ENCODE measurements at regions not wholly inside any gene's neighbourhood (a gene's known extent, or its start where the extent isn't known, plus 50 kb on each side); places are given as distances from the start of the nearest gene placed in this dataset.

DNA sequence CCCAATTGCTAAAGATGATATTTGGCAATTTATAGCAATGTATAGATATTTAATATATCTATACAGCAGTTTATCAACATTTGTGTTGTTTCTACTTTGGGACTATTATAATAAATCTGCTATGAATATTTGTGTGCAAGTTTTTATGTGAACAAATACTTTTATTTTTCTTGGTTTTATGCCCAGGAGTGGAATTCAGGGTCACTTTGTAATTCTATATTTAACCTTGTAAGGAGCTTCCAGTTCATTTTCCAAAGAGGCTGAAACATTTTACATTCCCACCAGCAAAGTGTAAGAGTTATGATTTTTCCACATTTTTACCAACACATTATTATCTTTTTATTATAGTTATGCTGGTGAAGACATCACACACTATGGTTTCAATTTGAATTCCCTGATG is 801.3 kb downstream of the PCDH18 start:
- no peaks in the 10 kb centered on the region for H3K79me1 ChIP-seq (ENCODE audit: low read depth in 1 of 2, low read length in 2 of 2)
- dilution Hi-C loops (cut with HindIII; ENCODE audit: low sequenced_read_pairs, unreplicated experiment) (no loop called here), in situ Hi-C loops (cut with MboI; ENCODE audit: low sequenced_read_pairs) (no loop called here), intact Hi-C loops (cut with micrococcal nuclease) (no loop called here)
- H2BK15ac ChIP-seq (ENCODE audit: low read depth, low read length): no peak overlapping the region
- CTCF ChIA-PET: no interaction called here
- H3K4ac ChIP-seq (ENCODE audit: low read depth, low read length): no peak overlapping the region
- no peak overlapping the region for H2AK5ac ChIP-seq (ENCODE audit: low read depth, low read length)
- H4K8ac ChIP-seq (ENCODE audit: low read depth in 2 of 2, low read length in 2 of 2): no peak overlapping the region
- H3K4me3 ChIP-seq (ENCODE audit: insufficient read depth, low read depth, low read length): no peak overlapping the region
- no peak for ATAC-seq (ENCODE audit: low read depth)
- H3K14ac ChIP-seq (replicated peaks; ENCODE audit: low read depth, low read length): no peak overlapping the region
- no peak overlapping the region for H2BK5ac ChIP-seq (ENCODE audit: low read depth, low read length, poor library complexity, severe bottlenecking)
- H3K27ac ChIP-seq (ENCODE audit: insufficient read depth, low read length): no peak overlapping the region
- no peak overlapping the region for H3K23ac ChIP-seq (ENCODE audit: low read depth, low read length)
- H2AK9ac ChIP-seq (replicated peaks; ENCODE audit: low read depth, low read length, poor library complexity): no peak overlapping the region
- H3K56ac ChIP-seq (ENCODE audit: extremely low read depth, insufficient read depth, low read length): no peak overlapping the region
- no peaks in the 10 kb centered on the region for H3K9me3 ChIP-seq (ENCODE audit: control insufficient read depth, insufficient read depth, low read length)
- H3K9me1 ChIP-seq (ENCODE audit: insufficient read depth, low read length): no peaks in the 10 kb centered on the region
- H3K18ac ChIP-seq (ENCODE audit: low read depth, low read length): no peak overlapping the region
- no peaks in the 10 kb centered on the region for H3K27me3 ChIP-seq (ENCODE audit: control insufficient read depth, insufficient read depth, low read length)
- BruUV-seq (replicated peaks): no TSS peak
- no peak overlapping the region for H3K4me2 ChIP-seq (ENCODE audit: low read depth, low read length)
- H2BK20ac ChIP-seq (ENCODE audit: low read depth, low read length): no peak overlapping the region
- H4K20me1 ChIP-seq (ENCODE audit: insufficient read depth, low read length): no peaks in the 10 kb centered on the region
- POLR2A ChIA-PET (ENCODE audit: unreplicated experiment): no interaction called here
- H3K9ac ChIP-seq (ENCODE audit: low read depth, low read length): no peak overlapping the region
- no peak overlapping the region for H2BK120ac ChIP-seq (ENCODE audit: low read depth, low read length)
- no peak overlapping the region for H2AFZ ChIP-seq (replicated peaks; ENCODE audit: low read length, poor library complexity)
- no peak overlapping the region for H4K5ac ChIP-seq (ENCODE audit: low read depth, low read length)
- TF ChIP-seq POLR2A (IDR thresholded peaks at IDR 0.05; ENCODE audit: low read depth, low read length): no peak
- TF ChIP-seq RCOR1 (IDR thresholded peaks at IDR 0.05; ENCODE audit: insufficient replicate concordance, low read length): no peak
- TF ChIP-seq MAZ (IDR thresholded peaks at IDR 0.05; ENCODE audit: borderline replicate concordance, low read depth, low read length): no peak
- no peak for TF ChIP-seq CEBPB (IDR thresholded peaks at IDR 0.05; ENCODE audit: low read depth, low read length)
- TF ChIP-seq CHD1 (IDR thresholded peaks at IDR 0.05; ENCODE audit: low read depth, low read length): no peak
- TF ChIP-seq NFE2L2 (IDR thresholded peaks at IDR 0.05; ENCODE audit: low read depth, low read length): no peak
- TF ChIP-seq, protein P1, sequence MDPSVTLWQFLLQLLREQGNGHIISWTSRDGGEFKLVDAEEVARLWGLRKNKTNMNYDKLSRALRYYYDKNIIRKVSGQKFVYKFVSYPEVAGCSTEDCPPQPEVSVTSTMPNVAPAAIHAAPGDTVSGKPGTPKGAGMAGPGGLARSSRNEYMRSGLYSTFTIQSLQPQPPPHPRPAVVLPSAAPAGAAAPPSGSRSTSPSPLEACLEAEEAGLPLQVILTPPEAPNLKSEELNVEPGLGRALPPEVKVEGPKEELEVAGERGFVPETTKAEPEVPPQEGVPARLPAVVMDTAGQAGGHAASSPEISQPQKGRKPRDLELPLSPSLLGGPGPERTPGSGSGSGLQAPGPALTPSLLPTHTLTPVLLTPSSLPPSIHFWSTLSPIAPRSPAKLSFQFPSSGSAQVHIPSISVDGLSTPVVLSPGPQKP (IDR thresholded peaks at IDR 0.05; ENCODE audit: borderline replicate concordance, low read depth, low read length): no peak
- no peak for TF ChIP-seq MXI1 (IDR thresholded peaks at IDR 0.05; ENCODE audit: borderline replicate concordance, low read depth, low read length)
- TF ChIP-seq, protein P2, sequence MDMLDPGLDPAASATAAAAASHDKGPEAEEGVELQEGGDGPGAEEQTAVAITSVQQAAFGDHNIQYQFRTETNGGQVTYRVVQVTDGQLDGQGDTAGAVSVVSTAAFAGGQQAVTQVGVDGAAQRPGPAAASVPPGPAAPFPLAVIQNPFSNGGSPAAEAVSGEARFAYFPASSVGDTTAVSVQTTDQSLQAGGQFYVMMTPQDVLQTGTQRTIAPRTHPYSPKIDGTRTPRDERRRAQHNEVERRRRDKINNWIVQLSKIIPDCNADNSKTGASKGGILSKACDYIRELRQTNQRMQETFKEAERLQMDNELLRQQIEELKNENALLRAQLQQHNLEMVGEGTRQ (IDR thresholded peaks at IDR 0.05; ENCODE audit: low read depth, low read length): no peak
- TF ChIP-seq RAD21 (IDR thresholded peaks at IDR 0.05; ENCODE audit: low read length): no peak
- TF ChIP-seq, protein P3, sequence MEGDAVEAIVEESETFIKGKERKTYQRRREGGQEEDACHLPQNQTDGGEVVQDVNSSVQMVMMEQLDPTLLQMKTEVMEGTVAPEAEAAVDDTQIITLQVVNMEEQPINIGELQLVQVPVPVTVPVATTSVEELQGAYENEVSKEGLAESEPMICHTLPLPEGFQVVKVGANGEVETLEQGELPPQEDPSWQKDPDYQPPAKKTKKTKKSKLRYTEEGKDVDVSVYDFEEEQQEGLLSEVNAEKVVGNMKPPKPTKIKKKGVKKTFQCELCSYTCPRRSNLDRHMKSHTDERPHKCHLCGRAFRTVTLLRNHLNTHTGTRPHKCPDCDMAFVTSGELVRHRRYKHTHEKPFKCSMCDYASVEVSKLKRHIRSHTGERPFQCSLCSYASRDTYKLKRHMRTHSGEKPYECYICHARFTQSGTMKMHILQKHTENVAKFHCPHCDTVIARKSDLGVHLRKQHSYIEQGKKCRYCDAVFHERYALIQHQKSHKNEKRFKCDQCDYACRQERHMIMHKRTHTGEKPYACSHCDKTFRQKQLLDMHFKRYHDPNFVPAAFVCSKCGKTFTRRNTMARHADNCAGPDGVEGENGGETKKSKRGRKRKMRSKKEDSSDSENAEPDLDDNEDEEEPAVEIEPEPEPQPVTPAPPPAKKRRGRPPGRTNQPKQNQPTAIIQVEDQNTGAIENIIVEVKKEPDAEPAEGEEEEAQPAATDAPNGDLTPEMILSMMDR (conservative IDR thresholded peaks at IDR 0.05; ENCODE audit: low read depth, low read length): no peak
- TF ChIP-seq BHLHE40 (IDR thresholded peaks at IDR 0.05; ENCODE audit: low read depth, low read length): no peak
- TF ChIP-seq SMC3 (IDR thresholded peaks at IDR 0.05; ENCODE audit: low read depth, low read length): no peak
- H3K36me3 ChIP-seq (ENCODE audit: control insufficient read depth, insufficient read depth, low read length): no peaks in the 10 kb centered on the region
- H4K91ac ChIP-seq (ENCODE audit: insufficient read depth, low read depth, low read length): no peak overlapping the region
- DNase-seq: no peak
- peaks cover 2% of the 10 kb centered on the region for H3K4me1 ChIP-seq (ENCODE audit: control insufficient read depth, insufficient read depth, low read length)

All from IMR-90 (cell line).